22Rv1 (cell line): ENCODE measurements at regions not wholly inside any gene's neighbourhood (a gene's known extent, or its start where the extent isn't known, plus 50 kb on each side); places are given as distances from the start of the nearest gene placed in this dataset.
"Not testable (repeated sequence)": the region's sequence is repeated elsewhere in the genome, so short reads cannot be mapped to it uniquely, and the experiment has no call there.

ENCODE experiments used
- CTCF ChIP-seq: fragments of 450-650 bp; IDR thresholded peaks from 2 replicates; pipeline ENCODE4 v1.5.1; 2017; ENCODE audit warnings: mild to moderate bottlenecking
- ZFX ChIP-seq: fragments of 450-650 bp; IDR thresholded peaks from 2 replicates; pipeline ENCODE4 v1.6.1; 2017; ENCODE audit warnings: antibody characterized with exemption, borderline replicate concordance

GRCh38 chr15:44870125-44870524 lies 86.4 kb upstream of the TERB2 start:
- not testable (repeated sequence) for TF ChIP-seq CTCF, ZFX
